Caco-2 (cell line): ENCODE measurements at regions not wholly inside any gene's neighbourhood (a gene's known extent, or its start where the extent isn't known, plus 50 kb on each side); places are given as distances from the start of the nearest gene placed in this dataset.

Experiments used
- BruUV-seq: library from RNA; stranded (reverse); fragments of 400-500 nt; replicated peaks from 2 replicates; lab custom pipeline; 2021; lab: Mats Ljungman, UMichigan
- CTCF ChIA-PET: fragments of 300-600 bp; sonication (Branson Sonifier 250); formaldehyde crosslinking; loops from one replicate; lab custom pipeline; 2022; ENCODE audit warnings: antibody characterized with exemption; lab: Charles Lee
- POLR2A ChIA-PET: fragments of 300-600 bp; sonication (Branson Sonifier 250); formaldehyde crosslinking; loops from one replicate; lab custom pipeline; 2022; ENCODE audit warnings: antibody characterized with exemption; lab: Charles Lee
- DNase-seq, 2 experiments: peaks; one replicate each; pipeline versions ENCODE4 v3.0.0 to v3.0.0-alpha.2; 2020 to 2022
- H3K27me3 ChIP-seq: replicated peaks from 2 replicates; pipeline ENCODE4 v1.6.0; 2011; ENCODE audit warnings: low read length; ENCODE audit not compliant: control insufficient read depth, insufficient read depth
- H3K36me3 ChIP-seq: 2 replicates; pipeline ENCODE4 v1.5.1; 2011; ENCODE audit warnings: low read length; ENCODE audit not compliant: control insufficient read depth, insufficient read depth
- H3K4me1 ChIP-seq: fragments of 250-450 bp; sonication (Bioruptor Pico); 2 replicates; pipeline ENCODE4 v1.5.1; 2020; ENCODE audit warnings: mild to moderate bottlenecking
- H3K4me3 ChIP-seq: 2 replicates; pipeline ENCODE4 v1.5.1; 2011; ENCODE audit warnings: low read depth, mild to moderate bottlenecking, control low read depth, low read length
- H3K9me3 ChIP-seq: fragments of 250-450 bp; sonication (Bioruptor Pico); 2 replicates; pipeline ENCODE4 v1.5.1; 2020; ENCODE audit warnings: mild to moderate bottlenecking, moderate library complexity
- H3K27ac Mint-ChIP-seq: one replicate; pipeline ENCODE4 v1.8.0; 2022; ENCODE audit warnings: mixed read lengths; ENCODE audit not compliant: unreplicated experiment
- H3K27me3 Mint-ChIP-seq: one replicate; pipeline ENCODE4 v1.8.0; 2022; ENCODE audit warnings: mixed read lengths; ENCODE audit not compliant: insufficient read depth, unreplicated experiment
- H3K36me3 Mint-ChIP-seq: one replicate; pipeline ENCODE4 v1.8.0; 2022; ENCODE audit warnings: mild to moderate bottlenecking, mixed read lengths; ENCODE audit not compliant: insufficient read depth, unreplicated experiment
- H3K4me1 Mint-ChIP-seq: one replicate; pipeline ENCODE4 v1.8.0; 2022; ENCODE audit warnings: low read depth, mixed read lengths; ENCODE audit not compliant: unreplicated experiment
- H3K4me3 Mint-ChIP-seq: one replicate; pipeline ENCODE4 v1.8.0; 2022; ENCODE audit warnings: mild to moderate bottlenecking, moderate library complexity, mixed read lengths; ENCODE audit not compliant: unreplicated experiment
- H3K9me3 Mint-ChIP-seq: one replicate; pipeline ENCODE4 v1.8.0; 2022; ENCODE audit warnings: mixed read lengths; ENCODE audit not compliant: unreplicated experiment
- intact Hi-C: fragments of 100-400 bp; cut with micrococcal nuclease; formaldehyde crosslinking; loops from one replicate; pipeline ENCODE4 v1.10.0; 2022; ENCODE audit not compliant: unreplicated experiment
- TF ChIP-seq, protein P1 (sequence below), 2 experiments: fragments of 200-600 bp in 1 of 2; IDR thresholded peaks; 1 replicate in 1 of 2; 2 replicates in 1 of 2; pipeline versions ENCODE4 v1.5.1 to v1.8.0; 2011 to 2022; ENCODE audit warnings: antibody characterized with exemption in 1 of 2, control low read depth in 1 of 2, inconsistent platforms in 1 of 2, low read depth in 1 of 2, low read length in 1 of 2, mild to moderate bottlenecking in 1 of 2, moderate library complexity in 1 of 2; ENCODE audit not compliant: insufficient read depth in 1 of 2, severe bottlenecking in 1 of 2, unreplicated experiment in 1 of 2

GRCh38 chr12:96093543-96094196 lies 58.3 kb upstream of the LTA4H start:
- DNase-seq, result no peak
- TF ChIP-seq, protein P1, sequence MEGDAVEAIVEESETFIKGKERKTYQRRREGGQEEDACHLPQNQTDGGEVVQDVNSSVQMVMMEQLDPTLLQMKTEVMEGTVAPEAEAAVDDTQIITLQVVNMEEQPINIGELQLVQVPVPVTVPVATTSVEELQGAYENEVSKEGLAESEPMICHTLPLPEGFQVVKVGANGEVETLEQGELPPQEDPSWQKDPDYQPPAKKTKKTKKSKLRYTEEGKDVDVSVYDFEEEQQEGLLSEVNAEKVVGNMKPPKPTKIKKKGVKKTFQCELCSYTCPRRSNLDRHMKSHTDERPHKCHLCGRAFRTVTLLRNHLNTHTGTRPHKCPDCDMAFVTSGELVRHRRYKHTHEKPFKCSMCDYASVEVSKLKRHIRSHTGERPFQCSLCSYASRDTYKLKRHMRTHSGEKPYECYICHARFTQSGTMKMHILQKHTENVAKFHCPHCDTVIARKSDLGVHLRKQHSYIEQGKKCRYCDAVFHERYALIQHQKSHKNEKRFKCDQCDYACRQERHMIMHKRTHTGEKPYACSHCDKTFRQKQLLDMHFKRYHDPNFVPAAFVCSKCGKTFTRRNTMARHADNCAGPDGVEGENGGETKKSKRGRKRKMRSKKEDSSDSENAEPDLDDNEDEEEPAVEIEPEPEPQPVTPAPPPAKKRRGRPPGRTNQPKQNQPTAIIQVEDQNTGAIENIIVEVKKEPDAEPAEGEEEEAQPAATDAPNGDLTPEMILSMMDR (IDR thresholded peaks at IDR 0.05; ENCODE audit: insufficient read depth in 1 of 2, low read depth in 1 of 2, low read length in 1 of 2, severe bottlenecking in 1 of 2, unreplicated experiment in 1 of 2), result no peak
- Histone ChIP-seq H3K4me3 (no peak overlapping the region), H3K36me3 (no peaks in the 10 kb centered on the region), H3K27me3 (no peaks in the 10 kb centered on the region), H3K9me3 (0 out of 2 replicates have a peak, but pooled peaks cover 3% of the 10 kb centered on the region), H3K4me1 (no peaks in the 10 kb centered on the region)
- POLR2A ChIA-PET, result no interaction called here
- no peak overlapping the region for H3K4me3 Mint-ChIP-seq
- H3K36me3 Mint-ChIP-seq, result no peaks in the 10 kb centered on the region
- H3K27me3 Mint-ChIP-seq, result peaks cover 2% of the 10 kb centered on the region
- CTCF ChIA-PET, result no interaction called here
- intact Hi-C loops, result loop anchor here (2.0 to 5.0 kb wide), 2 partner anchors 31 to 39 kb away; no protein-coding TSS in a partner anchor
- no TSS peak for BruUV-seq
- peaks cover 14% of the 10 kb centered on the region for H3K9me3 Mint-ChIP-seq
- peak overlapping the region; percentile 7 for H3K27ac Mint-ChIP-seq
- H3K4me1 Mint-ChIP-seq, result peaks cover 12% of the 10 kb centered on the region

GRCh38 chr12:96094201-96094600 lies 58.8 kb upstream of the LTA4H start:
- ChIA-PET CTCF (no interaction called here), POLR2A (no interaction called here)
- H3K36me3 Mint-ChIP-seq, result no peaks in the 10 kb centered on the region
- no peak overlapping the region for H3K4me3 ChIP-seq
- no peaks in the 10 kb centered on the region for H3K4me1 ChIP-seq
- 0 out of 2 replicates have a peak, but pooled peaks cover 3% of the 10 kb centered on the region for H3K9me3 ChIP-seq
- H3K9me3 Mint-ChIP-seq, result peaks cover 8% of the 10 kb centered on the region
- no peaks in the 10 kb centered on the region for H3K36me3 ChIP-seq
- TF ChIP-seq, protein P1 (IDR thresholded peaks at IDR 0.05; ENCODE audit: insufficient read depth in 1 of 2, low read depth in 1 of 2, low read length in 1 of 2, severe bottlenecking in 1 of 2, unreplicated experiment in 1 of 2), result no peak
- peak; percentile 28 to 53 for DNase-seq
- no peaks in the 10 kb centered on the region for H3K27me3 ChIP-seq
- peaks cover 2% of the 10 kb centered on the region for H3K27me3 Mint-ChIP-seq
- BruUV-seq, result no TSS peak
- peak overlapping the region; percentile 7 for H3K27ac Mint-ChIP-seq
- intact Hi-C loops, result loop anchor here (5.0 kb wide), 1 partner anchor 38 kb away; no protein-coding TSS in a partner anchor
- no peak overlapping the region for H3K4me3 Mint-ChIP-seq
- peaks cover 12% of the 10 kb centered on the region for H3K4me1 Mint-ChIP-seq

DNA sequence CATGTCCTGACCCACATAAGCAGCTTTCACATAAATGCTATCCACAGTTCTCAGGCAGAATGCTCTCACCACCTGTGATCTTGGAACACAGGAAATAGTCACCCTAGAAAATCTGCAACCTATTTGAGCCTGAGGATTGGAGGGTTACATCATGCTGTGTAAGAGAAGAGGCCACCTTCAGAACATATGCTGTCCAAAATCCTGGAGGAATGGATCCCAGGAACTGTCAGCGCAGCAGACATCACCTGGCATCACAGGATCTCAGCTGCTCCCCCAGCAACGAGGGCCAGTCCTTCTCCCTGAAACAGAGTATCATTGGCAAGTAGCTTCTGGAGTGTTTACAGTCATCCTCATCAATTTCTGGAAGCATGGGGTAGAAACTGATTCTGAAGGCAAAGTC lies 63.2 kb upstream of the LTA4H start:
- Mint-ChIP-seq H3K27ac (no peak overlapping the region), H3K9me3 (no peaks in the 10 kb centered on the region), H3K4me3 (no peak overlapping the region), H3K36me3 (no peaks in the 10 kb centered on the region), H3K4me1 (peaks cover 7% of the 10 kb centered on the region), H3K27me3 (no peaks in the 10 kb centered on the region)
- TF ChIP-seq, protein P1 (IDR thresholded peaks at IDR 0.05; ENCODE audit: insufficient read depth in 1 of 2, low read depth in 1 of 2, low read length in 1 of 2, severe bottlenecking in 1 of 2, unreplicated experiment in 1 of 2), result no peak
- ChIA-PET CTCF (no interaction called here), POLR2A (no interaction called here)
- H3K9me3 ChIP-seq, result 0 out of 2 replicates have a peak, but pooled peaks cover 3% of the 10 kb centered on the region
- H3K27me3 ChIP-seq, result no peaks in the 10 kb centered on the region
- no peak for DNase-seq
- no TSS peak for BruUV-seq
- intact Hi-C loops, result no loop called here
- H3K4me3 ChIP-seq, result no peak overlapping the region
- no peaks in the 10 kb centered on the region for H3K36me3 ChIP-seq
- no peaks in the 10 kb centered on the region for H3K4me1 ChIP-seq
